ENCODE measurements at regions not wholly inside any gene's neighbourhood (a gene's known extent, or its start where the extent isn't known, plus 50 kb on each side); places are given as distances from the start of the nearest gene placed in this dataset.

- TF ChIP-seq CTCF (conservative IDR thresholded peaks at IDR 0.05; ENCODE audit: low read depth, low read length) = no peak
- TF ChIP-seq EZH2phosphoT487 (IDR thresholded peaks at IDR 0.05; ENCODE audit: borderline replicate concordance, low read length) = no peak
- TF ChIP-seq EZH2 (IDR thresholded peaks at IDR 0.05; ENCODE audit: low read length, unreplicated experiment) = no peak
These were observed 98.2 kb upstream of the DBX1 start for GRCh38 chr11:20258376-20258895.
